Esophagus muscularis mucosa (tissue), 4 donors: ENCODE measurements at regions not wholly inside any gene's neighbourhood (a gene's known extent, or its start where the extent isn't known, plus 50 kb on each side); places are given as distances from the start of the nearest gene placed in this dataset.
A peak's percentile ranks its signal among the peaks of the same experiment; 100 is the strongest.

Experiments used
- DNase-seq: peaks from one replicate; pipeline ENCODE4 v3.0.0-alpha.2; 2017; ENCODE audit errors: extremely low spot score
- H3K27ac ChIP-seq, 4 donors: fragments of 200-600 bp; sonication (generic); replicated peaks in 1 of 4; 1 replicate in 3 of 4; 2 replicates in 1 of 4; pipeline ENCODE4 v1.5.1; 2016 to 2019; ENCODE audit warnings: mild to moderate bottlenecking in 1 of 4
- H3K27me3 ChIP-seq, 4 donors: fragments of 200-600 bp; sonication (generic); one replicate each; pipeline versions ENCODE4 v1.5.1 to v1.6.0; 2016 to 2019
- H3K36me3 ChIP-seq, 4 donors: fragments of 200-600 bp; sonication (generic); one replicate each; pipeline ENCODE4 v1.5.1; 2016 to 2019
- H3K4me1 ChIP-seq, 4 donors: fragments of 200-600 bp; sonication (generic); one replicate each; pipeline ENCODE4 v1.5.1; 2016 to 2019
- H3K4me3 ChIP-seq, 4 donors: fragments of 200-600 bp; sonication (generic); 1 replicate in 2 of 4; 2 replicates in 2 of 4; pipeline ENCODE4 v1.5.1; 2016 to 2019; ENCODE audit warnings: mild to moderate bottlenecking in 4 of 4, moderate library complexity in 1 of 4
- H3K9me3 ChIP-seq, 4 donors: fragments of 200-600 bp; sonication (generic); 1 replicate in 3 of 4; 2 replicates in 1 of 4; pipeline ENCODE4 v1.5.1; 2016 to 2019
- CTCF ChIP-seq, 3 experiments: fragments of 200-600 bp in 2 of 3; fragments of 450-650 bp in 1 of 3; sonication (generic) in 2 of 3; IDR thresholded peaks; one replicate each; pipeline ENCODE4 v1.5.1; 2017 to 2019; ENCODE audit warnings: antibody characterized with exemption in 3 of 3, mild to moderate bottlenecking in 2 of 3, moderate library complexity in 1 of 3
- EP300 ChIP-seq: sonication (generic); formaldehyde crosslinking; IDR thresholded peaks from one replicate; pipeline ENCODE4 v1.6.1; 2017; ENCODE audit warnings: antibody characterized with exemption
- POLR2A ChIP-seq: fragments of 450-650 bp; IDR thresholded peaks from one replicate; pipeline ENCODE4 v1.6.1; 2017; ENCODE audit warnings: antibody characterized with exemption, moderate library complexity, mild to moderate bottlenecking, low read depth
- POLR2AphosphoS5 ChIP-seq, 2 donors: sonication (generic); formaldehyde crosslinking; IDR thresholded peaks; one replicate each; pipeline ENCODE4 v1.6.1; 2017; ENCODE audit warnings: antibody characterized with exemption in 2 of 2
- WGBS: methylation state at CpG from one replicate; pipeline ENCODE4 v1.1.5; 2018; 5-methylcytosine and 5-hydroxymethylcytosine counted together
- intact Hi-C: fragments of 100-400 bp; cut with DNase I; formaldehyde crosslinking; loops from one replicate; pipeline ENCODE4 v1.15.1; 2023

GRCh38 chr2:122238006-122238559 is 482.6 kb downstream of the TSN start:
- TF ChIP-seq POLR2A = no peak
- TF ChIP-seq EP300 = no peak
- TF ChIP-seq CTCF (IDR thresholded peaks at IDR 0.05) = no peak
- no peak for TF ChIP-seq POLR2AphosphoS5 (IDR thresholded peaks at IDR 0.05)
- intact Hi-C loops = no loop called here
- no peaks in the 10 kb centered on the region for H3K4me1 ChIP-seq
- H3K4me3 ChIP-seq = no peak overlapping the region
- H3K9me3 ChIP-seq = no peaks in the 10 kb centered on the region
- H3K27me3 ChIP-seq = no peaks in the 10 kb centered on the region
- no peak overlapping the region for H3K27ac ChIP-seq
- no peak for DNase-seq
- no peaks in the 10 kb centered on the region for H3K36me3 ChIP-seq
- WGBS = 86% methylated on average over 10 of the region's 10 CpGs

GRCh38 chr2:122239440-122239839 is 484.0 kb downstream of the TSN start:
- no peaks in the 10 kb centered on the region for H3K27me3 ChIP-seq
- no peaks in the 10 kb centered on the region for H3K36me3 ChIP-seq
- H3K9me3 ChIP-seq = no peaks in the 10 kb centered on the region
- TF ChIP-seq POLR2AphosphoS5 (IDR thresholded peaks at IDR 0.05) = no peak
- TF ChIP-seq POLR2A = no peak
- no peak for TF ChIP-seq EP300
- no peak for TF ChIP-seq CTCF (IDR thresholded peaks at IDR 0.05)
- DNase-seq = no peak
- no peak overlapping the region for H3K4me3 ChIP-seq
- WGBS = 88% methylated on average over 9 of the region's 9 CpGs
- no peaks in the 10 kb centered on the region for H3K4me1 ChIP-seq
- intact Hi-C loops = no loop called here
- H3K27ac ChIP-seq = no peak overlapping the region

- intact Hi-C loops = no loop called here
- no peaks in the 10 kb centered on the region for H3K9me3 ChIP-seq
Measured at GRCh38 chr2:122244598-122245229, 489.3 kb downstream of the TSN start.

GRCh38 chr2:122249673-122250072 is 494.2 kb downstream of the TSN start:
- H3K36me3 ChIP-seq = no peaks in the 10 kb centered on the region
- TF ChIP-seq EP300 (no peak), CTCF (IDR thresholded peaks at IDR 0.05) (no peak), POLR2A (no peak), POLR2AphosphoS5 (IDR thresholded peaks at IDR 0.05) (no peak)
- DNase-seq = peak; percentile 14
- peaks cover 0 to 3% (median 0%) of the 10 kb centered on the region in 4 donors for H3K27me3 ChIP-seq
- no peak overlapping the region for H3K27ac ChIP-seq
- H3K4me3 ChIP-seq = no peak overlapping the region
- no peaks in the 10 kb centered on the region for H3K4me1 ChIP-seq
- intact Hi-C loops = no loop called here
- WGBS = 75% methylated on average over 3 of the region's 3 CpGs
- no peaks in the 10 kb centered on the region for H3K9me3 ChIP-seq

More at GRCh38 chr2:122244598-122245229, 489.3 kb downstream of the TSN start:
- TF ChIP-seq CTCF (IDR thresholded peaks at IDR 0.05) = no peak
- TF ChIP-seq POLR2A = no peak
- TF ChIP-seq EP300 = no peak
- TF ChIP-seq POLR2AphosphoS5 (IDR thresholded peaks at IDR 0.05) = no peak
- DNase-seq = peak; percentile 45
- WGBS = 39% methylated on average over 3 of the region's 3 CpGs
- Histone ChIP-seq H3K4me1 (no peaks in the 10 kb centered on the region), H3K27me3 (peaks cover 0 to 3% (median 0%) of the 10 kb centered on the region in 4 donors), H3K36me3 (no peaks in the 10 kb centered on the region), H3K27ac (no peak overlapping the region), H3K4me3 (no peak overlapping the region)

GRCh38 chr2:122251158-122251557 is 495.7 kb downstream of the TSN start:
- Histone ChIP-seq H3K27ac (no peak overlapping the region), H3K36me3 (no peaks in the 10 kb centered on the region), H3K27me3 (peaks cover 0 to 3% (median 0%) of the 10 kb centered on the region in 4 donors), H3K4me1 (no peaks in the 10 kb centered on the region), H3K9me3 (no peaks in the 10 kb centered on the region), H3K4me3 (no peak overlapping the region)
- TF ChIP-seq CTCF (IDR thresholded peaks at IDR 0.05) = no peak
- TF ChIP-seq EP300 = no peak
- no peak for TF ChIP-seq POLR2A
- TF ChIP-seq POLR2AphosphoS5 (IDR thresholded peaks at IDR 0.05) = no peak
- peak; percentile 21 for DNase-seq
- 82% methylated on average over 1 of the region's 1 CpG for WGBS
- intact Hi-C loops = no loop called here
